Raji (cell line): ENCODE measurements at regions not wholly inside any gene's neighbourhood (a gene's known extent, or its start where the extent isn't known, plus 50 kb on each side); places are given as distances from the start of the nearest gene placed in this dataset.

ENCODE experiments used
- POLR2A ChIP-seq: IDR thresholded peaks from 2 replicates; pipeline ENCODE4 v1.6.1; 2011; ENCODE audit warnings: low read depth, low read length, control low read depth; ENCODE audit not compliant: insufficient read depth

DNA sequence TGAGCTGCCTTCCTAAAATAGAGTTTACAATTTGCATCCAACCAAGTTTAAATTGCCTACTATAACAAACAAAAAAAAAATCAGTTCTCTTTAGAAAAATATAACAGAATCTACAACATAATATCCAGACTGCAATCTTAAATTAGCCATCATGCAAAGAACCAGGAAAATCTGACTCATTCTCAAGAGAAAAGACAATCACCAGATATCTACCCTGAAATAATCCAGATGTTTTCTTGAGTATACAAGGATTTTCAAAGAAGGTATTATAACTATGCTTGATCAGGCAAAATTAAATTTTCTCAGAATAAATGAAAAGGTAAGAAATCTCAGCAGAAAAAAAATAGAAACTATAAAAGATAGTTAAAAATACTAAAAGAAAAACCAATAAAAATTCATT lies 115.6 kb downstream of the CCER1 start:
- no peak for TF ChIP-seq POLR2A

DNA sequence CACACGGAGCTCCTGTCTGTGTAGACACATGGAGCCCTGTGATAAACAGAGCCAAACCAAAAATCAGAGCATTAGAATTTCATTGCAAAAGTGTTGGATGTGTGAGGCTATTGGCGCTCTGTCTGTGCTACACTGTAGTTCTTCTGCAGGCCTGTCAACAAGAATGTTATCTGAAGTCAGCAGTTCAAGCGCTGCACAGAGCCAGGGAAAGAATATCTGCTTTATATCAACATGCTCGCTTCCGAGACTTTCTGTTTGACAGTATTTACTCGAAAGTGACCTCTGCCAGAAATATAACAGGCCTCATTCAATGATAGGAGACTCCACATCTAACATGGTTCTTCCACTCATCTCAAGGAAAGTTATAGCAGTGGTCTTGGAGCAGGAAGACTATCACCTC lies 118.3 kb downstream of the CCER1 start:
- no peak for TF ChIP-seq POLR2A

DNA sequence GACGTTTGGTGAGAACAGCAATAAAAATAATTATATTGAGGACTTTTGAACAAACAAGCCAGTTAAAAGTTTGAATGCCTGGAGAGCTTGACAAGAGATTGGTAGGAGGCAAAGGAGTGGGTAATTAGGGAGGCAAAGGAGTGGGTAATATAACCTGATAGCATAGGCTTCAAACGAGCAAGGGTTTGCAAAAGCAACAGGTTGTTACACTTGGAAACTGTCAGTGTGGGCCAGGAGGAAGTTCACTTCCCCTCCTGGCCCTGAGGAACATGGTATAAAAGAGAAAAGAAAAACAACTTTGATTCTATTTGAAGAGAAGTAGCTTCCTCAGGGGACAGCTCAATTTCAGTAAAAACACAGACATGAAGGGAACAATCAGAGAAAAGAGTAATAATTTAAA lies 121.7 kb downstream of the CCER1 start:
- no peak for TF ChIP-seq POLR2A

DNA sequence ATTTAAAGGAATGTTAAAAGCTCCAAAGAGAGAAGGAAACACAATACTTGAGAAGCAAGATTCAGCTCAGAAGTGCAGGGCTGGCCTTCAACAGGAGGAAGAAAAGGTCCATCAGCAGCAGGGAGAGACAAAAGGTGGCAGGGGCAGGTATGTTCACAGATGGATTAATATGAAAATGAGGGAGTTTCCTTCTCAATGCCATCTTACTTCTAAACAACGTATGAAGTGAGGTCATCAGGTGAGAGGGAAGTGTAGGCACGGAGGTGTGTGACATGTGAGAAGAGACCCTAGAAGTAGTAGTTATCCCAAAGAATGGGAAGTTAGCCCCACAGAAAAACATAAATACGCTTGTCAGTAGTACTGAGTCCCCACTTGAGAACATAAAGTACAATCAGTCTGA lies 122.5 kb downstream of the CCER1 start:
- no peak for TF ChIP-seq POLR2A

- TF ChIP-seq POLR2A, result no peak
Observed at GRCh38 chr12:90831712-90832111, 123.3 kb downstream of the CCER1 start.

DNA sequence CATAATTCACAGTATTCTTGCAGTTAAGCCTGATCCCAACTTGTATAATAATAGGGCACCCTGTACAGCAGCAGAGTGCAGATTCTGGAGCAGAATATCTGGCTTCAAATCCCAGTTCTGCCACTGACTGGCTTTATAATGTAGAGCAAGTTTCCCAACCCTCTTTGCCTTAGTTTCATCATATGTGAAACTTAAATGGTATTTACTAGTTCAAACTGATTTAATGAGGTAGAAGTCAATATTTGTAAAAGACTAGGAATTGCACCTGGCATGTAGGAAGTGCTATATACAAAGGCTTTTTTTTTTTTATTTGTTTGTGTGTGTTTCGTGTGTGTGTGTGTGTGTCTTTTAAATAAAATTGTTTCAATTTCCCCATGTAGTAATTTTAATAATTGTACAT lies 125.9 kb downstream of the CCER1 start:
- no peak for TF ChIP-seq POLR2A

DNA sequence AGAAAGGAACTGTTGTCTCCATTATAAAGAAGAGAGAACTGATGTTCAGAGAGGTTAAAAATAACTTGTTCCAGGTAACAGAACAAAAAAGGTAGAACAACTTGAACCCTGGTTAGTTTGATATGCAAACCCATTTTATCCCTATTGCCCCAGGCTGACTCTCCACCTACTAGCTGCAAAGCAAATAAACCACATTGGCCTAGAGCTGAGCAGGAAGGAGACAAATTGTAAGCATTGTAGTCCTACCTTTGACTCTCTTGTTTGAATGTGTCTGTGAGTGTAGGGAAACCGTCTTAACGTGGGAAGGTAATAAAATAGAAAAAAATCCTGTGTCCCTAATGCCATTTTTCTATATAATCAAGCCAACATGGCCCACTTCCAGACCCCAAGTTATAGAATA lies 126.4 kb downstream of the CCER1 start:
- no peak for TF ChIP-seq POLR2A

DNA sequence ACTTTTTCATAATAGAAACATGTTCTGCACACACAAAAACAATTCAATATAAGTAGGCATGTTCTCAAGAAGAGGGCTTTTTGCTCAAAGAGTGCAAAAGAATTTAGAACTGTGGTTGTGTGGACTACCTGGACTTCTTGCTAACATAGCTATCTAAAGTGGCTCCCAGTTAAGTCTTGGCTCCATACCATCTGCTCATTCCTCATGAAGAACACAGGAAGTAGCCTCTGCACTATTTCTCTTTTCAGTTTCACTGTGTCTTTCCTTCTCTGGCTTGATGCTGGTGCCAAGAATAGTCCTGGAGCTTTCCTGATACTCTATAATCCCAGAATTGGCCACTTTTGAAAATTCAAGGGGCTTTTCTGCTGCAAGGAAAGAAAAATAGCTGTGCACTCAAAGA lies 127.4 kb downstream of the CCER1 start:
- no peak for TF ChIP-seq POLR2A

- TF ChIP-seq POLR2A, result no peak
Observed at GRCh38 chr12:90826036-90826435, 128.9 kb downstream of the CCER1 start.

- no peak for TF ChIP-seq POLR2A
Observed at GRCh38 chr12:90823859-90824258, 131.1 kb downstream of the CCER1 start.

DNA sequence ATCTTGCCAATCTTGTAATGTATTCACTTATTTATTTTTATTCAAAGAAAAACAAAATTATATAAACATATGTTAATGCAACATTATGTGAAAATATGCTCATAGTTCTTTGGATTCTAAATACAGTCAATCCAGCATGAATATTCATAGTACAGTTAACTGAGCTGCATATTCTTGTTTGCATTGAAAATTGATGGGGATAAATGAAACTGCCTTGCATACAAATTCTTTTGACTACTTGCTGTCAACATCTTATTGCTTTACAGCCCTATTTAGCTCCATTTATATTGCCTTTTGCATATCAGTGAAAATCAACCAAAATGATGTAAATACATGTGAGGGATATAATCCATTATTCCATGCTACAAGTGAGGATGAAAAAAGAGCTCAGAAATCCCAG lies 135.3 kb downstream of the CCER1 start:
- TF ChIP-seq POLR2A, result no peak

GRCh38 chr12:90816353-90817089 lies 138.5 kb downstream of the CCER1 start:
- TF ChIP-seq POLR2A, result no peak

GRCh38 chr12:90809940-90810339 lies 145.0 kb downstream of the CCER1 start:
- no peak for TF ChIP-seq POLR2A

DNA sequence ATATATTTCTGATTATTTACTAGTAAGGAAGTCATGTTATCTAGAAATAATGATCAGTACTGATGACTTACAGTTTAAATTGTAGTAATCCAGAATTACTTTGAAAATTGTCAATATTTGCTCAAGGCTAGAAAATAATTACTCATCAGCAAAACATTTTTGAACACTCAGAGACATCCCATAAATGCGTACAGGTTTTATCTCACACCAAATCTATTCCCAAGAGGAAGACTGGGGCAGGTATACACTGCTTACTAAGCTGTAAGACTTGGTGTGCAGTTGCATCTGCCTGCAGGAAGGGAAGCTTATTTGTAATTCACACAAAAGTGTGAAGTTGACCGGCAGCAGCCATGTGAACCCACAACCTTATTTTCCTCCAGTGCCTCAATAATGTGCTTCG lies 146.4 kb downstream of the CCER1 start:
- TF ChIP-seq POLR2A, result no peak

GRCh38 chr12:90802727-90803126 lies 152.2 kb downstream of the CCER1 start:
- no peak for TF ChIP-seq POLR2A

DNA sequence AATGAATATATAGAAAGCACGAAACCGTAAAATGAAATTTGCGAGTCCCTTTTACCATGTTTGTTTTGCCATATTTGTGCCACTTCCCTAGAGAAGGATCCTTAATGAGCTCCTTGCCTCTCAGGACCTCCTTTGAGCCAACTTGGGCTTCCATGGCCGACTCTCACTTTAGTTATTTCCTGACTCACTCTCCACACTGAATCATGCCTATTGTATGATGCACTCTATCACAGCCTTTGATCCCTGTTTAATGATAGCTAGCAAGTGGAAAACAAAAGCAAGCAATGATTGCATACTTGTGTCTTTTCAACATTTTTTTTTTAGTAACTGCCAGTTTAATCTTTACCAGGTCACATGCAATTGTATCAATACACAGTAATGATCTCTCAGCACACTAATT lies 153.2 kb downstream of the CCER1 start:
- TF ChIP-seq POLR2A, result no peak

DNA sequence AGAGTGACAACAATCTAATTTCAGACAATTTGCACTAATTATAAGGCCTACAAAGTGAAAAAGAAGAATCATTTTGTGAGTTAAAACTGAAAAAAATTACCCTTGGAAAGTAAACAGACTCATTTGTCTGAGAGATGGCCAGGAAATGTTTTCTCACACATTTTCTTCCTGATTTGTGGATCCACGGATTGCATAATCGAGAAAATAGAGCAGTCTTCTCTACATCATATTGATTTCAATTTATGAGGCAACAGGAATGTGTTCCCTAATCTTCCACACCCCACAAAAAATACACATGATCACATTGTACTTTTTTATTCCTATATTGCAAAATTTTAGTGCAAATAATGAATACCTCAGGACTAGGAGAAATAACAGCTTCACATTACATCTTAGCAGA lies 160.8 kb downstream of the CCER1 start:
- no peak for TF ChIP-seq POLR2A
